ENCODE measurements at regions not wholly inside any gene's neighbourhood (a gene's known extent, or its start where the extent isn't known, plus 50 kb on each side); places are given as distances from the start of the nearest gene placed in this dataset.

GRCh38 chr3:187871204-187871591 lies 125.9 kb upstream of the BCL6 start:
- H3K27ac ChIP-seq: no peak overlapping the region
- H3K4me3 ChIP-seq: no peak overlapping the region
- no peak for TF ChIP-seq CTCF (IDR thresholded peaks at IDR 0.05)
- no peak for DNase-seq (ENCODE audit: low spot score)

DNA sequence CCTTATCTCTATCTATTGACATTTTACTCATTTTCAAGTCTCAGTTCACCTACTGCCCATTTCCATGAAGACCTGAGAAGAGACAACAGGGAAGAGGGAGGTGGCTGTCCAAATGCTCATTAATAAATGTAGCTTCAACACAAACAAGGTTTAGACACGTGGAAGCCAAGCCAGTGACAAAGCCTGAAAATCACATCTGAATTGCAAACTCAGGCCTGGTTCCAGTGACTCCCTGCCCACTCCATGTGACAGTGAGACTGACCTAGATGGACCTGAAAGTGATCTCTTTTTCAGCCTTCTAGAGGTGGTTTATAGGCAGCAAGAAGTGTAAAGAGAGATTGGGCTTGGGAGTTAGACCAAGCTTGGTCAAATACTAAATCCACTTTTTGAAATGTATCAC lies 126.6 kb upstream of the BCL6 start:
- Histone ChIP-seq H3K27ac (no peak overlapping the region), H3K4me3 (no peak overlapping the region)
- DNase-seq (ENCODE audit: low spot score): no peak
- no peak for TF ChIP-seq CTCF (IDR thresholded peaks at IDR 0.05)

DNA sequence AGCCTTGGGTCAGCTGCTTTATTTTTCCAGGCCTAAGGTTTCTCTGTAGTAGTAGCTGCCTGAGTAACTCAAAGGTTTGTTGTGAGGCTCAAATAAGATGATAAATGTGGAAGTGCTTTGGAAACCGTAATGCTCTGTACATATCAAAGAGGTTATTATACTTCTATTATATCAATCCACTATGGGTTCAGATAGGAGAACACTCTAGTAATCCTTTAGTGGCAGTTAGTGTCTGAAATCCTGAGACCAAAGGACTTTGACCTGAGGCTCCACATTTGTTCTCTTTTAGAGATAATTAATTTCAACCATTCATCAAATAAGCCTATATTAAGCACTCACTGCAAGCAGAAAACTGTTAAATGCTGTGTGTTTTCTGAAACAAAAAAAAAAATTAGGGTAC lies 128.6 kb upstream of the BCL6 start:
- Histone ChIP-seq H3K27ac (no peak overlapping the region), H3K4me3 (no peak overlapping the region)
- no peak for DNase-seq (ENCODE audit: low spot score)
- TF ChIP-seq CTCF (IDR thresholded peaks at IDR 0.05): no peak

DNA sequence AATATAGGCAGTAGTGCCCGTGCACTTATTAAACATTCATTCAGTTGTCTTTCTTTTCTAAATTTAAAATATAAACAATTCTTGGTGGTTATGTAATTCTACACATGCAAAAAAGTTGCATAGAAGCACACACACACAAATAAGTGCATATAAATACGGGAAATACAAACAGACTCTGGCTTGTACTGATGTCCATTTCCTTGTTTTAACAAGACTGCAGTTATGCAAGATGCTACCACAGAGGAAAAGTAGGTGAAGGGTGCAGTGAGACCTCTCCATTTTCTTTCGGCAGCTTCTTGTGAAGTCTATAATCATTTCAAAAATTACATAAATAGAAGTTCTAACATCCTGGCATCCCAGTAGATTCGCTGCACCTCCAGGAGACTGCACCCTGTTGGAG lies 130.6 kb upstream of the BCL6 start:
- DNase-seq (ENCODE audit: low spot score): no peak
- TF ChIP-seq CTCF (IDR thresholded peaks at IDR 0.05): no peak
- no peak overlapping the region for H3K4me3 ChIP-seq
- no peak overlapping the region for H3K27ac ChIP-seq

GRCh38 chr3:187878772-187879518 lies 133.7 kb upstream of the BCL6 start:
- Histone ChIP-seq H3K27ac (no peak overlapping the region), H3K4me3 (no peak overlapping the region)
- no peak for DNase-seq (ENCODE audit: low spot score)
- TF ChIP-seq CTCF (IDR thresholded peaks at IDR 0.05): no peak

GRCh38 chr3:187880441-187880840 lies 135.2 kb upstream of the BCL6 start:
- Histone ChIP-seq H3K4me3 (no peak overlapping the region), H3K27ac (no peak overlapping the region)
- TF ChIP-seq CTCF (IDR thresholded peaks at IDR 0.05): no peak
- DNase-seq (ENCODE audit: low spot score): no peak

DNA sequence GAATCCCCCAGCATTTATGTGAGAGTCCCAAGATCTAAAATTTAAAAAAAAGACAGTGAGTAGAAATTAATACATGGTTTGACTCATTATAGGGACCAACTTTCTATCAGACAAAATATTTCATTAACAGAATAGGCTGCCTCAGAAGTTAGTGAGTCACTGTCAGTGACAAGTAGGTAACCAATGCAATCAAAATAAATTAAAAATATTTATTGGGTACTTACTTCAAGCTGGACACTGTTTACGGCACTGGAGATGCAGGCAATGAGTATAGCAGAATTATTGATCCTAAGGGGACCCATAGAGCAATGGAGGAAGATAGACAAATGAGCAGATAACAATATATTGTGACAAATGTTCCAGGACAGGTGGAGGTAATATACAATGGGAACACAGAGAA lies 135.6 kb upstream of the BCL6 start:
- Histone ChIP-seq H3K4me3 (no peak overlapping the region), H3K27ac (no peak overlapping the region)
- DNase-seq (ENCODE audit: low spot score): no peak
- no peak for TF ChIP-seq CTCF (IDR thresholded peaks at IDR 0.05)

Data from coronary artery (tissue), 2 donors.